ENCODE measurements at regions not wholly inside any gene's neighbourhood (a gene's known extent, or its start where the extent isn't known, plus 50 kb on each side); places are given as distances from the start of the nearest gene placed in this dataset.

- H3K4me2 ChIP-seq (replicated peaks; ENCODE audit: low read depth, low read length, poor library complexity, severe bottlenecking) = no peak overlapping the region
- H3K27ac ChIP-seq (ENCODE audit: low read length in 2 of 2) = no peak overlapping the region
- no peak overlapping the region for H3K4me3 Mint-ChIP-seq
- ATAC-seq (ENCODE audit: low read depth) (no peak), DNase-seq (no peak)
- no peaks in the 10 kb centered on the region for H3K4me1 ChIP-seq (ENCODE audit: control insufficient read depth in 2 of 2, insufficient read depth in 2 of 2, low read length in 2 of 2)
- intact Hi-C loops (cut with micrococcal nuclease) = no loop called here
- no peaks in the 10 kb centered on the region for H3K9me3 ChIP-seq (ENCODE audit: control extremely low read depth in 1 of 3, control insufficient read depth in 2 of 3, insufficient read depth in 1 of 3, low read length in 2 of 3)
- H3K27me3 ChIP-seq (replicated peaks in 1 of 4; ENCODE audit: control extremely low read depth in 1 of 4, control insufficient read depth in 3 of 4, insufficient read depth in 4 of 4, low read length in 3 of 4) = no peaks in the 10 kb centered on the region
- no peaks in the 10 kb centered on the region for H3K4me1 Mint-ChIP-seq
- POLR2A ChIA-PET = no interaction called here
- no peaks in the 10 kb centered on the region for H3K9me3 Mint-ChIP-seq (ENCODE audit: insufficient read depth)
- no peak overlapping the region for H3K27ac Mint-ChIP-seq
- H3K27me3 Mint-ChIP-seq = no peaks in the 10 kb centered on the region
- H3K9ac ChIP-seq (ENCODE audit: low read length) = no peak overlapping the region
- no peaks in the 10 kb centered on the region for H3K36me3 ChIP-seq (replicated peaks in 1 of 2; ENCODE audit: control extremely low read depth in 1 of 2, control insufficient read depth in 1 of 2, extremely low read depth in 1 of 2, insufficient read depth in 2 of 2, low read length in 1 of 2)
- 63% methylated on average over 3 of the region's 4 CpGs for WGBS (ENCODE audit: insufficient coverage)
- H3K79me2 ChIP-seq (ENCODE audit: control insufficient read depth, insufficient read depth, low read length) = no peaks in the 10 kb centered on the region
- CTCF ChIA-PET = no interaction called here
- no peaks in the 10 kb centered on the region for H4K20me1 ChIP-seq (ENCODE audit: control insufficient read depth, insufficient read depth, low read length, poor library complexity, severe bottlenecking)
- H3K4me3 ChIP-seq (ENCODE audit: control extremely low read depth in 1 of 5, extremely low read depth in 1 of 5, insufficient read depth in 1 of 5, low read depth in 2 of 5, low read length in 4 of 5) = no peak overlapping the region
- TF ChIP-seq EZH2 (IDR thresholded peaks at IDR 0.05; ENCODE audit: borderline replicate concordance, insufficient read depth, low read depth, low read length, poor library complexity, severe bottlenecking) = no peak
- TF ChIP-seq, protein P1, sequence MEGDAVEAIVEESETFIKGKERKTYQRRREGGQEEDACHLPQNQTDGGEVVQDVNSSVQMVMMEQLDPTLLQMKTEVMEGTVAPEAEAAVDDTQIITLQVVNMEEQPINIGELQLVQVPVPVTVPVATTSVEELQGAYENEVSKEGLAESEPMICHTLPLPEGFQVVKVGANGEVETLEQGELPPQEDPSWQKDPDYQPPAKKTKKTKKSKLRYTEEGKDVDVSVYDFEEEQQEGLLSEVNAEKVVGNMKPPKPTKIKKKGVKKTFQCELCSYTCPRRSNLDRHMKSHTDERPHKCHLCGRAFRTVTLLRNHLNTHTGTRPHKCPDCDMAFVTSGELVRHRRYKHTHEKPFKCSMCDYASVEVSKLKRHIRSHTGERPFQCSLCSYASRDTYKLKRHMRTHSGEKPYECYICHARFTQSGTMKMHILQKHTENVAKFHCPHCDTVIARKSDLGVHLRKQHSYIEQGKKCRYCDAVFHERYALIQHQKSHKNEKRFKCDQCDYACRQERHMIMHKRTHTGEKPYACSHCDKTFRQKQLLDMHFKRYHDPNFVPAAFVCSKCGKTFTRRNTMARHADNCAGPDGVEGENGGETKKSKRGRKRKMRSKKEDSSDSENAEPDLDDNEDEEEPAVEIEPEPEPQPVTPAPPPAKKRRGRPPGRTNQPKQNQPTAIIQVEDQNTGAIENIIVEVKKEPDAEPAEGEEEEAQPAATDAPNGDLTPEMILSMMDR (IDR thresholded peaks at IDR 0.05) = no peak
- no peak overlapping the region for H2AFZ ChIP-seq (ENCODE audit: insufficient read depth, low read depth, low read length, poor library complexity, severe bottlenecking)
Observed at GRCh38 chr10:109359316-109359715, 564.0 kb downstream of the XPNPEP1 start.

DNA sequence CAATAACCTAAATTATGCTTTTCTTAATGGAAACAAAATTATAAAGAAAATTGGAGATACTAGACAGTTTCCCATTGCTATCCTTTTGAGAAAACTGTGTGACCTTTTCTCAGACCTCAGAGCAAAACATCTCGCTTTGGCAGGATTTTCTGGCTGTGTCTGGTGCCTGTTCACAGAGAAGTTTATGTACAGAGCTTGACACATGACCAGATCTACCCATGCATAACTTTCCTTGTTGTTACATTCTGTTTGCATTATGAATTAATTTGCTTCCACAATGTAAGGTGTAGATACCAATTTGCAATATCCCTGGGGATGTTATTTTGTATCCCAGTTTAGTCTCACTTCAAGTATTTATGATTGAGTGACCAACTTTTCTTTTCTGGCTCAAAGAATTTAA is 565.0 kb downstream of the XPNPEP1 start:
- Histone ChIP-seq H3K4me3 (ENCODE audit: control extremely low read depth in 1 of 5, extremely low read depth in 1 of 5, insufficient read depth in 1 of 5, low read depth in 2 of 5, low read length in 4 of 5) (no peak overlapping the region), H3K36me3 (replicated peaks in 1 of 2; ENCODE audit: control extremely low read depth in 1 of 2, control insufficient read depth in 1 of 2, extremely low read depth in 1 of 2, insufficient read depth in 2 of 2, low read length in 1 of 2) (no peaks in the 10 kb centered on the region), H3K27ac (ENCODE audit: low read length in 2 of 2) (no peak overlapping the region), H3K4me2 (replicated peaks; ENCODE audit: low read depth, low read length, poor library complexity, severe bottlenecking) (no peak overlapping the region), H4K20me1 (ENCODE audit: control insufficient read depth, insufficient read depth, low read length, poor library complexity, severe bottlenecking) (no peaks in the 10 kb centered on the region), H3K79me2 (ENCODE audit: control insufficient read depth, insufficient read depth, low read length) (no peaks in the 10 kb centered on the region), H3K27me3 (replicated peaks in 1 of 4; ENCODE audit: control extremely low read depth in 1 of 4, control insufficient read depth in 3 of 4, insufficient read depth in 4 of 4, low read length in 3 of 4) (no peaks in the 10 kb centered on the region), H3K4me1 (ENCODE audit: control insufficient read depth in 2 of 2, insufficient read depth in 2 of 2, low read length in 2 of 2) (no peaks in the 10 kb centered on the region), H3K9me3 (ENCODE audit: control extremely low read depth in 1 of 3, control insufficient read depth in 2 of 3, insufficient read depth in 1 of 3, low read length in 2 of 3) (no peaks in the 10 kb centered on the region), H2AFZ (ENCODE audit: insufficient read depth, low read depth, low read length, poor library complexity, severe bottlenecking) (no peak overlapping the region), H3K9ac (ENCODE audit: low read length) (no peak overlapping the region)
- no peaks in the 10 kb centered on the region for H3K4me1 Mint-ChIP-seq
- H3K4me3 Mint-ChIP-seq = no peak overlapping the region
- ATAC-seq (ENCODE audit: low read depth) (no peak), DNase-seq (no peak)
- no peaks in the 10 kb centered on the region for H3K9me3 Mint-ChIP-seq (ENCODE audit: insufficient read depth)
- ChIA-PET POLR2A (no interaction called here), CTCF (no interaction called here)
- TF ChIP-seq, protein P1 (IDR thresholded peaks at IDR 0.05) = no peak
- TF ChIP-seq EZH2 (IDR thresholded peaks at IDR 0.05; ENCODE audit: borderline replicate concordance, insufficient read depth, low read depth, low read length, poor library complexity, severe bottlenecking) = no peak
- no peak overlapping the region for H3K27ac Mint-ChIP-seq
- H3K27me3 Mint-ChIP-seq = no peaks in the 10 kb centered on the region
- WGBS (ENCODE audit: insufficient coverage) = no CpG with 5 or more reads among the region's 1 CpG
- intact Hi-C loops (cut with micrococcal nuclease) = no loop called here

Measured in B cell (primary cell).